Kidney (tissue), 13 donors: ENCODE measurements at regions not wholly inside any gene's neighbourhood (a gene's known extent, or its start where the extent isn't known, plus 50 kb on each side); places are given as distances from the start of the nearest gene placed in this dataset.

Experiments used
- DNase-seq, 5 donors: peaks; one replicate each; pipeline ENCODE4 v3.0.0-alpha.2; 2013 to 2020
- FAIRE-seq: peaks from 2 replicates; lab custom pipeline; 2012; peaks lifted over from hg19 to GRCh38; lab: Jason Lieb, UNC
- H3K27ac ChIP-seq, 2 donors: one replicate each; pipeline ENCODE4 v1.7.0; 2013; ENCODE audit warnings: low read depth in 2 of 2, low read length in 2 of 2, inconsistent platforms in 1 of 2
- H3K27me3 ChIP-seq: one replicate; pipeline ENCODE4 v1.7.1; 2013; ENCODE audit warnings: low read length, inconsistent platforms; ENCODE audit not compliant: control insufficient read depth, insufficient read depth
- H3K36me3 ChIP-seq, 3 donors: one replicate each; pipeline versions ENCODE4 v1.7.0 to v1.7.1; 2013; ENCODE audit warnings: low read length in 3 of 3, control low read depth in 1 of 3, inconsistent platforms in 1 of 3; ENCODE audit not compliant: insufficient read depth in 3 of 3, control insufficient read depth in 2 of 3
- H3K4me1 ChIP-seq, 3 donors: one replicate each; pipeline versions ENCODE4 v1.7.0 to v1.7.1; 2013; ENCODE audit warnings: low read length in 3 of 3, inconsistent platforms in 1 of 3, low read depth in 1 of 3; ENCODE audit not compliant: control insufficient read depth in 2 of 3, insufficient read depth in 2 of 3
- H3K4me3 ChIP-seq, 3 donors: one replicate each; pipeline versions ENCODE4 v1.7.0 to v1.8.1; 2013; ENCODE audit warnings: low read length in 3 of 3, control low read depth in 1 of 3, inconsistent platforms in 1 of 3
- H3K9ac ChIP-seq, 3 donors: one replicate each; pipeline versions ENCODE4 v1.7.0 to v1.7.1; 2013; ENCODE audit warnings: low read length in 3 of 3, control low read depth in 1 of 3, inconsistent platforms in 1 of 3
- H3K9me3 ChIP-seq, 3 donors: one replicate each; pipeline versions ENCODE4 v1.7.0 to v1.7.1; 2013; ENCODE audit warnings: low read length in 3 of 3, control low read depth in 1 of 3, inconsistent platforms in 1 of 3; ENCODE audit not compliant: control insufficient read depth in 2 of 3, insufficient read depth in 1 of 3
- intact Hi-C: fragments of 100-400 bp; cut with DNase I; formaldehyde crosslinking; loops from one replicate; pipeline ENCODE4 v1.11.1; 2022
- TF ChIP-seq, protein P1 (sequence below): IDR thresholded peaks from 3 replicates; pipeline ENCODE4 v1.5.1; 2012; ENCODE audit warnings: mild to moderate bottlenecking, moderate library complexity, borderline replicate concordance; ENCODE audit not compliant: insufficient read depth; ENCODE audit errors: extremely low read depth
- donor health status: control.
- donor health status: control.
- donor health status: control.
- donor health status: control.
- donor health status: control.
- donor health status: DM: yes; HTN: yes; CAD: no.
- donor health status: Normal renal cell carcinoma (clear cell type).

DNA sequence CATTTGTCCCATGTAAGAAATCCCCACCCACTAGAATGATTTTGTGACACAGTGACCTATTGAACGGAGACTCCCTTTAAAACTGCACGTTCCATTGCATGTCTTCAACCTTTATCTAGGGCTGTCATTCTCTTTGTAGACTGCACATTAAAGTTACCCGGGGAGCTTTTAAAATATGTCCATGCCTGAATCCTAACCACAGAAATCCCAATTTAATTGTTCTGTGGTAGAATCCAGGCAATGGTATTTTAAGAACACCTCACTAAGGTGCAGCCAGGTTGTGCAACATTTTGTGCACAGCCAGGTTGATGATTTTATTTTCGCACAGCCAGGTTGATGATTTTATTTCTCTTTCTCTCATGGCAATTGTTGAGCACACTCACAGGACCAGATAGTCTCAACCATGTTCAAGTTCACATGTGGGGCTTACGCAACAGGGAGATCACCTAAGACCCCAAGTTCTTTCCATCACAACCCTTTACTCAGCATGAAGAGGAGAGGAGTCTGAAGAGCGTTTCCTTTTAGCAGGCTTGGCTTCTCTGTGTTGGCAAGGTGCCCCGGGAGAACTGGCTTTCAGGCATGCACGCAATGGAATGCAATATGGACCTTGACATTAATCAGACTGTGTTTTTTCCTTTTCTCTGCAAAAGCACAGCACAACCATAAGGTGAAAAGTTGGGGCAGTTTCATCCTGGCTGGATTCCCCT is 467.3 kb upstream of the ETAA1 start:
- TF ChIP-seq, protein P1, sequence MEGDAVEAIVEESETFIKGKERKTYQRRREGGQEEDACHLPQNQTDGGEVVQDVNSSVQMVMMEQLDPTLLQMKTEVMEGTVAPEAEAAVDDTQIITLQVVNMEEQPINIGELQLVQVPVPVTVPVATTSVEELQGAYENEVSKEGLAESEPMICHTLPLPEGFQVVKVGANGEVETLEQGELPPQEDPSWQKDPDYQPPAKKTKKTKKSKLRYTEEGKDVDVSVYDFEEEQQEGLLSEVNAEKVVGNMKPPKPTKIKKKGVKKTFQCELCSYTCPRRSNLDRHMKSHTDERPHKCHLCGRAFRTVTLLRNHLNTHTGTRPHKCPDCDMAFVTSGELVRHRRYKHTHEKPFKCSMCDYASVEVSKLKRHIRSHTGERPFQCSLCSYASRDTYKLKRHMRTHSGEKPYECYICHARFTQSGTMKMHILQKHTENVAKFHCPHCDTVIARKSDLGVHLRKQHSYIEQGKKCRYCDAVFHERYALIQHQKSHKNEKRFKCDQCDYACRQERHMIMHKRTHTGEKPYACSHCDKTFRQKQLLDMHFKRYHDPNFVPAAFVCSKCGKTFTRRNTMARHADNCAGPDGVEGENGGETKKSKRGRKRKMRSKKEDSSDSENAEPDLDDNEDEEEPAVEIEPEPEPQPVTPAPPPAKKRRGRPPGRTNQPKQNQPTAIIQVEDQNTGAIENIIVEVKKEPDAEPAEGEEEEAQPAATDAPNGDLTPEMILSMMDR, result no peak
- FAIRE-seq (no peak), DNase-seq (peak; percentile 70 to 92 (median 81))
- intact Hi-C loops, result no loop called here
- H3K36me3 ChIP-seq, result no peaks in the 10 kb centered on the region
- no peak overlapping the region for H3K9ac ChIP-seq
- peak overlapping the region in 1 of 3 donors; percentile 5 for H3K4me3 ChIP-seq
- H3K27me3 ChIP-seq, result no peaks in the 10 kb centered on the region
- H3K9me3 ChIP-seq, result no peaks in the 10 kb centered on the region
- H3K27ac ChIP-seq, result no peak overlapping the region
- H3K4me1 ChIP-seq, result peaks cover 2 to 17% (median 8%) of the 10 kb centered on the region in 3 donors

DNA sequence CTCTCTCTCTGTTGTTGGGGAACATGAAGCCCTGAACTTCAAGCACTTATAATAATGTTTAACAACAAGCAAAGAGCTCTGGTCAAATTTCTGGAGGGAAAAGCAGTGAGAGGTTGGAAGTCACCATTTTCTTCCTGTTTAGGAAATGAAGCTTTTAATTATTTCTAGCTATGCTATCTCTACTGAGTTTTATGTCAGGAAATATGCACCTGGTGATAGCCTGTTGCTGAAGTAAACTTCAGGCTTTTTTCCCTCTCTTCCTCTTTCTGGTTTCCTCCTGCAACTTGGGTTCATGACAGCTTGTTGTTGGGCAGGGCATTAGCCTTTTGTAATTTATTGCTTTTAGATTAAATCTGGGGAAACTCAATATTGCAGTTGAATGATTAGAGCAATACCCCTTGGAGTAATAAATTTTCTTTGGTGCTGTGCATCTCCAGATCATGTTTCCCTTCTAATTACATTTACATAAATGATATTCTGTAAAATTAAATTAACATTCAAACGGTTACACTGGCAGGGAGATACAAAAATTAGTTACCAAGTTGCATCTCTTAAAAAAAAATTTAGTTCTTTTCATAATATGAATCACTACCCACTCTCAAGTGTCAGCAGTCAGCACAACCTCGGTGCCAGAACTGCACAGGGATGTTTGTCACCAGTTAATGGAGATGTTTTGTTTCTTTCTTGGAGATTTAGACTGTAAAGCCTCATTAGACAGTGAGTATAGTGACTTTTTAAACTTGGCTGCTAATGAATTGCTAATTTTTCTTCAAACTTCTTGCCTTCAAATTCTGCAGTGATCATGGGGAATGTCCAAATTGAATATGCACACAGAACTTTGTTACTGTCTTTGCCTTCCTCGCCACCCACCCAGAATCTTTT is 466.6 kb upstream of the ETAA1 start:
- TF ChIP-seq, protein P1, result no peak
- Histone ChIP-seq H3K9ac (no peak overlapping the region), H3K4me1 (peaks cover 2 to 17% (median 8%) of the 10 kb centered on the region in 3 donors), H3K27ac (no peak overlapping the region), H3K4me3 (no peak overlapping the region), H3K9me3 (no peaks in the 10 kb centered on the region), H3K36me3 (no peaks in the 10 kb centered on the region), H3K27me3 (no peaks in the 10 kb centered on the region)
- FAIRE-seq (no peak), DNase-seq (peak in 4 of 5 donors; percentile 35 to 93 (median 63))
- intact Hi-C loops, result no loop called here

DNA sequence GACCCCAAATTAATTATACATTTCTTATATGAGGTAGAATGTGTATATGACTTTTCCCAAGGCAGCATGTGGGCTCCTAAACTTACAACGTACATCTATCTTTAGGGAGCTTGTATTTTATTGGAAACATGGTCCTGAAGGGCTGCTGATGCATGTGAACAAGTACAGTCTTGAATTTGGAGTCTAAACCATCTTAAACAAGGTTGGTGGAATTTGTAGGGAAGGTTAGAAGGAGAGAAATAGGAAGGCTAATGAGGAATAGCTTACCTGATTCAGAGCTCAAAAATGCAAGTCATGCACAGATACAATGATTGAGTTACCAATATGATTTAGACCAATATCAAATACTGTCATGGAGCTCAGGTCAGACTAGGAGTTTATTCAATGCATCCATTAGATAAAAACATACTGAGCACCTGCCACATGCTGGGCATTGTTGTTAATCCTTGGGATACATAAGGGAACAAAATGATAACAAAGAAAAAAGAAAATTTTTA is 458.6 kb upstream of the ETAA1 start:
- H3K9ac ChIP-seq, result no peak overlapping the region
- H3K36me3 ChIP-seq, result no peaks in the 10 kb centered on the region
- FAIRE-seq, result no peak
- no peak overlapping the region for H3K27ac ChIP-seq
- DNase-seq, result no peak
- TF ChIP-seq, protein P1, result no peak
- H3K4me1 ChIP-seq, result no peaks in the 10 kb centered on the region
- H3K27me3 ChIP-seq, result no peaks in the 10 kb centered on the region
- no peak overlapping the region for H3K4me3 ChIP-seq
- H3K9me3 ChIP-seq, result no peaks in the 10 kb centered on the region
- intact Hi-C loops, result no loop called here
